A549 (cell line): ENCODE measurements at regions not wholly inside any gene's neighbourhood (a gene's known extent, or its start where the extent isn't known, plus 50 kb on each side); places are given as distances from the start of the nearest gene placed in this dataset.

Experiments
- ATAC-seq, 2 experiments: fragments of 200-7000 bp in 1 of 2; fragments of >200 bp in 1 of 2; cut with Nextera tagmentation in 1 of 2; cut with Tn5 transposase in 1 of 2; 3 replicates each; pipeline versions ENCODE4 v1.8.0 to v1.9.1; 2018 to 2020; ENCODE audit warnings: mild to moderate bottlenecking in 1 of 2, moderate library complexity in 1 of 2
- CTCF ChIA-PET: fragments of 300-600 bp; sonication (Branson Sonifier 250); formaldehyde crosslinking; extraction: SDS; loops from one replicate; lab custom pipeline; 2021; ENCODE audit warnings: antibody characterized with exemption, inconsistent platforms; lab: Yijun Ruan, JAX
- POLR2A ChIA-PET: fragments of 350-600 bp; formaldehyde crosslinking; extraction: SDS; loops from one replicate; lab custom pipeline; 2021; ENCODE audit warnings: antibody characterized with exemption, inconsistent platforms; lab: Yijun Ruan, JAX
- DNase-seq, 2 experiments: peaks; one replicate each; pipeline versions ENCODE4 v3.0.0 to v3.0.0-alpha.2; 2011 to 2016; ENCODE audit warnings: low read depth in 1 of 2, low spot score in 1 of 2
- FAIRE-seq: peaks from 2 replicates; lab custom pipeline; 2011; peaks lifted over from hg19 to GRCh38; lab: Jason Lieb, UNC
- H3K27ac ChIP-seq, 2 experiments: fragments of >200 bp; sonication (Bioruptor Twin); formaldehyde crosslinking; 3 replicates each; pipeline ENCODE4 v1.5.1; 2016 to 2017
- H3K4me1 ChIP-seq: fragments of >200 bp; sonication (Bioruptor Twin); formaldehyde crosslinking; 3 replicates; pipeline ENCODE4 v1.6.1; 2016
- H3K4me2 ChIP-seq: fragments of >200 bp; sonication (Bioruptor Twin); formaldehyde crosslinking; 3 replicates; pipeline ENCODE4 v1.6.1; 2016
- H3K4me3 ChIP-seq: fragments of >200 bp; sonication (Bioruptor Twin); formaldehyde crosslinking; 3 replicates; pipeline ENCODE4 v1.5.1; 2016
- H3K9me3 ChIP-seq: fragments of >200 bp; sonication (Bioruptor Twin); formaldehyde crosslinking; 3 replicates; pipeline ENCODE4 v1.6.1; 2016
- ATOH8 ChIP-seq: fragments of 250-450 bp; sonication (Bioruptor Pico); IDR thresholded peaks from 2 replicates; pipeline ENCODE4 v1.5.0; 2020; ENCODE audit warnings: low read depth, mild to moderate bottlenecking, moderate library complexity
- BHLHE40 ChIP-seq: IDR thresholded peaks from 2 replicates; pipeline ENCODE4 v1.6.1; 2012; ENCODE audit warnings: low read depth, low read length, inconsistent platforms
- CHD4 ChIP-seq: fragments of 200-600 bp; sonication (generic); IDR thresholded peaks from 2 replicates; pipeline ENCODE4 v1.6.1; 2016; ENCODE audit warnings: antibody characterized with exemption, mild to moderate bottlenecking, borderline replicate concordance
- CTCF ChIP-seq: fragments of >200 bp; sonication (Bioruptor Twin); formaldehyde crosslinking; IDR thresholded peaks from 3 replicates; pipeline ENCODE4 v1.5.1; 2016
- EHF ChIP-seq: fragments of 250-450 bp; sonication (Bioruptor Pico); IDR thresholded peaks from 2 replicates; pipeline ENCODE4 v1.5.0; 2020; ENCODE audit warnings: mild to moderate bottlenecking
- EHMT2 ChIP-seq: fragments of 200-600 bp; sonication (generic); IDR thresholded peaks from 2 replicates; pipeline ENCODE4 v1.6.1; 2016; ENCODE audit warnings: antibody characterized with exemption, low read depth, mild to moderate bottlenecking, moderate library complexity
- EP300 ChIP-seq, 2 experiments: fragments of >200 bp; sonication (Bioruptor Twin); formaldehyde crosslinking; IDR thresholded peaks; 2 replicates in 1 of 2; 3 replicates in 1 of 2; pipeline ENCODE4 v1.6.1; 2016 to 2017
- FOSB ChIP-seq: fragments of 250-450 bp; sonication (Bioruptor Pico); IDR thresholded peaks from 2 replicates; pipeline ENCODE4 v1.5.0; 2020; ENCODE audit warnings: mild to moderate bottlenecking, moderate library complexity
- FOSL2 ChIP-seq, 2 experiments: fragments of 450-650 bp in 1 of 2; fragments of >200 bp in 1 of 2; sonication (Bioruptor Twin) in 1 of 2; formaldehyde crosslinking; IDR thresholded peaks; 2 replicates each; pipeline versions ENCODE4 v1.5.0 to v1.6.1; 2016 to 2020; ENCODE audit warnings: mild to moderate bottlenecking in 1 of 2, moderate library complexity in 1 of 2
- GATA3 ChIP-seq: IDR thresholded peaks from 2 replicates; pipeline ENCODE4 v1.6.1; 2012; ENCODE audit warnings: borderline replicate concordance
- HOXB13 ChIP-seq: fragments of 250-450 bp; sonication (Bioruptor Pico); IDR thresholded peaks from 2 replicates; pipeline ENCODE4 v1.5.0; 2020; ENCODE audit warnings: low read depth, mild to moderate bottlenecking, moderate library complexity
- JUN ChIP-seq, 2 experiments: fragments of >200 bp; sonication (Bioruptor Twin); formaldehyde crosslinking; IDR thresholded peaks; 2 replicates in 1 of 2; 3 replicates in 1 of 2; pipeline ENCODE4 v1.6.1; 2016 to 2017
- MAFK ChIP-seq: fragments of 450-650 bp; IDR thresholded peaks from 2 replicates; pipeline ENCODE4 v1.6.1; 2014; ENCODE audit not compliant: partially characterized antibody
- MAZ ChIP-seq: fragments of 150-350 bp; IDR thresholded peaks from 2 replicates; pipeline ENCODE4 v1.6.1; 2014; ENCODE audit warnings: antibody characterized with exemption, low read depth, low read length, borderline replicate concordance
- PHF8 ChIP-seq: fragments of 200-600 bp; sonication (generic); IDR thresholded peaks from 2 replicates; pipeline ENCODE4 v1.6.1; 2016; ENCODE audit warnings: low read depth, mild to moderate bottlenecking, antibody characterized with exemption, moderate library complexity, borderline replicate concordance
- RCOR1 ChIP-seq: fragments of 150-350 bp; IDR thresholded peaks from 2 replicates; pipeline ENCODE4 v1.6.1; 2014; ENCODE audit warnings: antibody characterized with exemption, low read length, low read depth
- REST ChIP-seq: fragments of 200-600 bp; sonication (generic); IDR thresholded peaks from 2 replicates; pipeline ENCODE4 v1.6.1; 2016; ENCODE audit warnings: antibody characterized with exemption, mild to moderate bottlenecking, moderate library complexity
- RFX5 ChIP-seq: fragments of 450-650 bp; IDR thresholded peaks from 2 replicates; pipeline ENCODE4 v1.7.1; 2014; ENCODE audit warnings: antibody characterized with exemption, mild to moderate bottlenecking, moderate library complexity
- RNF2 ChIP-seq: fragments of 200-600 bp; sonication (generic); IDR thresholded peaks from 2 replicates; pipeline ENCODE4 v1.6.1; 2016; ENCODE audit warnings: low read depth, mild to moderate bottlenecking, antibody characterized with exemption, moderate library complexity, borderline replicate concordance
- USF2 ChIP-seq: fragments of 450-650 bp; IDR thresholded peaks from 2 replicates; pipeline ENCODE4 v1.6.1; 2014; ENCODE audit warnings: antibody characterized with exemption
- ZFP36 ChIP-seq: fragments of 450-650 bp; IDR thresholded peaks from 2 replicates; pipeline ENCODE4 v1.6.1; 2014; ENCODE audit warnings: borderline replicate concordance; ENCODE audit not compliant: partially characterized antibody
- ZNF302 ChIP-seq: fragments of 250-450 bp; sonication (Bioruptor Pico); IDR thresholded peaks from 2 replicates; pipeline ENCODE4 v1.9.0; 2021; ENCODE audit warnings: inconsistent platforms, mild to moderate bottlenecking, moderate library complexity
- ZSCAN20 ChIP-seq: fragments of 250-450 bp; sonication (Bioruptor Pico); IDR thresholded peaks from 2 replicates; pipeline ENCODE4 v1.8.0; 2022; ENCODE audit warnings: mild to moderate bottlenecking, moderate library complexity
- WGBS: methylation state at CpG from one replicate; pipeline ENCODE4 v1.1.6; 2017; ENCODE audit errors: missing lambda C conversion rate; 5-methylcytosine and 5-hydroxymethylcytosine counted together

GRCh38 chr9:89684218-89684617 is 79.4 kb downstream of the GADD45G start:
- no peak for DNase-seq
- Histone ChIP-seq H3K4me1 (peaks cover 4% of the 10 kb centered on the region; the same call in 1 of the 3 replicates), H3K27ac (no peak overlapping the region), H3K4me3 (no peak overlapping the region), H3K9me3 (no peaks in the 10 kb centered on the region), H3K4me2 (no peak overlapping the region)
- TF ChIP-seq ZNF302 (CRISPR knock-in tag) (no peak), PHF8 (no peak), EP300 (IDR thresholded peaks at IDR 0.05) (no peak), REST (no peak), ATOH8 (CRISPR knock-in tag) (no peak), EHF (CRISPR knock-in tag) (no peak), EHMT2 (no peak), USF2 (no peak), JUN (IDR thresholded peaks at IDR 0.05) (no peak)
- ATAC-seq = no peak
- ChIA-PET CTCF (no interaction called here), POLR2A (no interaction called here)
- 59% methylated on average over 4 of the region's 4 CpGs for WGBS
- no peak for FAIRE-seq

GRCh38 chr9:89684912-89685636 is 80.3 kb downstream of the GADD45G start:
- Histone ChIP-seq H3K27ac (no peak overlapping the region), H3K4me2 (no peak overlapping the region), H3K9me3 (no peaks in the 10 kb centered on the region), H3K4me3 (no peak overlapping the region), H3K4me1 (peaks cover 4% of the 10 kb centered on the region; the same call in 1 of the 3 replicates)
- ChIA-PET POLR2A (no interaction called here), CTCF (no interaction called here)
- no peak for TF ChIP-seq FOSB (CRISPR knock-in tag)
- TF ChIP-seq MAZ = no peak
- TF ChIP-seq HOXB13 (CRISPR knock-in tag) = no peak
- no peak for TF ChIP-seq ZSCAN20 (CRISPR knock-in tag)
- no peak for TF ChIP-seq RCOR1
- no peak for TF ChIP-seq CHD4
- TF ChIP-seq MAFK = no peak
- DNase-seq (no peak), FAIRE-seq (no peak), ATAC-seq (no peak)
- 80% methylated on average over 18 of the region's 18 CpGs for WGBS

- FAIRE-seq (no peak), ATAC-seq (no peak), DNase-seq (no peak)
- Histone ChIP-seq H3K4me2 (no peak overlapping the region), H3K4me1 (peaks cover 4% of the 10 kb centered on the region; the same call in 1 of the 3 replicates), H3K27ac (no peak overlapping the region), H3K4me3 (no peak overlapping the region), H3K9me3 (no peaks in the 10 kb centered on the region)
- CTCF ChIA-PET = interaction anchor here (1.2 kb wide), 1 partner anchor 82 kb away, joined by 3 read pairs; no protein-coding TSS in a partner anchor
- 74% methylated on average over 7 of the region's 9 CpGs for WGBS
- POLR2A ChIA-PET = no interaction called here
- TF ChIP-seq ZNF302 (CRISPR knock-in tag) (no peak), FOSL2 (IDR thresholded peaks at IDR 0.05) (no peak), FOSL2 (CRISPR knock-in tag; IDR thresholded peaks at IDR 0.05) (no peak), RFX5 (no peak), RNF2 (no peak), CTCF (no peak), BHLHE40 (no peak), CHD4 (no peak), ZFP36 (no peak), GATA3 (no peak)
Measured at GRCh38 chr9:89685698-89686097, 80.9 kb downstream of the GADD45G start.
